Loucy (cell line): ENCODE measurements at regions not wholly inside any gene's neighbourhood (a gene's known extent, or its start where the extent isn't known, plus 50 kb on each side); places are given as distances from the start of the nearest gene placed in this dataset.

Experiments used
- H2AFZ ChIP-seq: fragments of 200-600 bp; sonication (generic); 2 replicates; pipeline ENCODE4 v1.6.0; 2016; ENCODE audit warnings: antibody characterized with exemption, mild to moderate bottlenecking, low read length, moderate library complexity
- H3F3A ChIP-seq: fragments of 200-600 bp; 2 replicates; pipeline ENCODE4 v1.6.0; 2016; ENCODE audit warnings: antibody characterized with exemption, low read depth, mild to moderate bottlenecking
- H3K27me3 ChIP-seq: fragments of 200-600 bp; sonication (generic); 2 replicates; pipeline ENCODE4 v1.6.1; 2014; ENCODE audit warnings: low read length, mild to moderate bottlenecking; ENCODE audit not compliant: insufficient read depth, poor library complexity, severe bottlenecking
- H3K36me3 ChIP-seq: fragments of 200-600 bp; sonication (generic); 2 replicates; pipeline ENCODE4 v1.6.1; 2016; ENCODE audit warnings: low read length; ENCODE audit not compliant: insufficient read depth
- H3K4me1 ChIP-seq: fragments of 200-600 bp; sonication (generic); 2 replicates; pipeline ENCODE4 v1.5.1; 2014; ENCODE audit warnings: low read length, mild to moderate bottlenecking; ENCODE audit not compliant: insufficient read depth, poor library complexity, severe bottlenecking
- H3K4me2 ChIP-seq: fragments of 200-600 bp; sonication (generic); 2 replicates; pipeline ENCODE4 v1.6.0; 2014; ENCODE audit warnings: antibody characterized with exemption, low read length, low read depth, mild to moderate bottlenecking; ENCODE audit not compliant: poor library complexity, severe bottlenecking
- H3K4me3 ChIP-seq: fragments of 200-600 bp; sonication (generic); 2 replicates; pipeline ENCODE4 v1.5.1; 2014; ENCODE audit warnings: low read length, mild to moderate bottlenecking, mixed read lengths; ENCODE audit not compliant: poor library complexity, severe bottlenecking
- H3K79me2 ChIP-seq: fragments of 200-600 bp; sonication (generic); 2 replicates; pipeline ENCODE4 v1.6.1; 2014; ENCODE audit warnings: low read length; ENCODE audit not compliant: insufficient read depth
- H3K9ac ChIP-seq: fragments of 200-600 bp; sonication (generic); 2 replicates; pipeline ENCODE4 v1.6.0; 2014; ENCODE audit warnings: mild to moderate bottlenecking, low read depth, low read length, moderate library complexity; ENCODE audit not compliant: poor library complexity, severe bottlenecking
- H3K9me2 ChIP-seq: fragments of 200-600 bp; sonication (generic); replicated peaks from 2 replicates; pipeline ENCODE4 v1.6.1; 2016; ENCODE audit warnings: low read depth, low read length, mixed read lengths
- H3K9me3 ChIP-seq: fragments of 200-600 bp; sonication (generic); 2 replicates; pipeline ENCODE4 v1.6.1; 2014; ENCODE audit warnings: mild to moderate bottlenecking, antibody characterized with exemption, low read length, low read depth; ENCODE audit not compliant: insufficient read depth
- H4K20me1 ChIP-seq: fragments of 200-600 bp; sonication (generic); 2 replicates; pipeline ENCODE4 v1.6.0; 2014; ENCODE audit warnings: antibody characterized with exemption, low read length, mild to moderate bottlenecking; ENCODE audit not compliant: insufficient read depth, poor library complexity, severe bottlenecking
- CTCF ChIP-seq: fragments of 200-600 bp; sonication (generic); conservative IDR thresholded peaks from 2 replicates; pipeline ENCODE4 v1.5.1; 2014; ENCODE audit warnings: mild to moderate bottlenecking, antibody characterized with exemption, low read length
- EZH2phosphoT487 ChIP-seq: fragments of 200-600 bp; IDR thresholded peaks from 2 replicates; pipeline ENCODE4 v1.6.1; 2018; ENCODE audit warnings: antibody characterized with exemption, mild to moderate bottlenecking, moderate library complexity, borderline replicate concordance

- TF ChIP-seq CTCF (no peak), EZH2phosphoT487 (no peak)
- H3K79me2 ChIP-seq: no peaks in the 10 kb centered on the region
- no peaks in the 10 kb centered on the region for H3K9me2 ChIP-seq
- no peak overlapping the region for H3K4me2 ChIP-seq
- no peaks in the 10 kb centered on the region for H3K9me3 ChIP-seq
- H3K9ac ChIP-seq: no peak overlapping the region
- no peaks in the 10 kb centered on the region for H3K36me3 ChIP-seq
- no peak overlapping the region for H3K4me3 ChIP-seq
- H2AFZ ChIP-seq: no peak overlapping the region
- peaks cover 6% of the 10 kb centered on the region for H3K27me3 ChIP-seq
- H4K20me1 ChIP-seq: no peaks in the 10 kb centered on the region
- no peaks in the 10 kb centered on the region for H3F3A ChIP-seq
- H3K4me1 ChIP-seq: no peaks in the 10 kb centered on the region
Measured at GRCh38 chr3:102735311-102735710, 300.5 kb downstream of the ZPLD1 start.

- no peaks in the 10 kb centered on the region for H3F3A ChIP-seq
- no peaks in the 10 kb centered on the region for H3K36me3 ChIP-seq
- H3K9me3 ChIP-seq: no peaks in the 10 kb centered on the region
- no peak overlapping the region for H3K4me3 ChIP-seq
- H4K20me1 ChIP-seq: no peaks in the 10 kb centered on the region
- H3K4me2 ChIP-seq: no peak overlapping the region
- H2AFZ ChIP-seq: no peak overlapping the region
- H3K9ac ChIP-seq: no peak overlapping the region
- H3K4me1 ChIP-seq: no peaks in the 10 kb centered on the region
- TF ChIP-seq EZH2phosphoT487 (no peak), CTCF (no peak)
- H3K79me2 ChIP-seq: no peaks in the 10 kb centered on the region
- no peaks in the 10 kb centered on the region for H3K9me2 ChIP-seq
- peaks cover 6% of the 10 kb centered on the region for H3K27me3 ChIP-seq
Measured at GRCh38 chr3:102736288-102736974, 301.6 kb downstream of the ZPLD1 start.

- no peak overlapping the region for H3K9ac ChIP-seq
- peaks cover 6% of the 10 kb centered on the region for H3K27me3 ChIP-seq
- H2AFZ ChIP-seq: no peak overlapping the region
- no peak overlapping the region for H3K4me3 ChIP-seq
- TF ChIP-seq EZH2phosphoT487 (no peak), CTCF (no peak)
- H3K4me1 ChIP-seq: no peaks in the 10 kb centered on the region
- H3K79me2 ChIP-seq: no peaks in the 10 kb centered on the region
- no peaks in the 10 kb centered on the region for H3F3A ChIP-seq
- H3K36me3 ChIP-seq: no peaks in the 10 kb centered on the region
- H3K9me3 ChIP-seq: no peaks in the 10 kb centered on the region
- no peaks in the 10 kb centered on the region for H3K9me2 ChIP-seq
- no peaks in the 10 kb centered on the region for H4K20me1 ChIP-seq
- H3K4me2 ChIP-seq: no peak overlapping the region
Measured at GRCh38 chr3:102736975-102737304, 302.1 kb downstream of the ZPLD1 start.
